22Rv1 (cell line): ENCODE measurements at regions not wholly inside any gene's neighbourhood (a gene's known extent, or its start where the extent isn't known, plus 50 kb on each side); places are given as distances from the start of the nearest gene placed in this dataset.

Experiments used
- H3K27ac ChIP-seq: fragments of 450-650 bp; 2 replicates; pipeline ENCODE4 v1.5.1; 2017
- ZFX ChIP-seq: fragments of 450-650 bp; IDR thresholded peaks from 2 replicates; pipeline ENCODE4 v1.6.1; 2017; ENCODE audit warnings: antibody characterized with exemption, borderline replicate concordance
- TF ChIP-seq, protein P1 (sequence below): fragments of 450-650 bp; IDR thresholded peaks from 2 replicates; pipeline ENCODE4 v1.5.1; 2017; ENCODE audit warnings: mild to moderate bottlenecking

- no peak overlapping the region for H3K27ac ChIP-seq
- no peak for TF ChIP-seq ZFX
- TF ChIP-seq, protein P1, sequence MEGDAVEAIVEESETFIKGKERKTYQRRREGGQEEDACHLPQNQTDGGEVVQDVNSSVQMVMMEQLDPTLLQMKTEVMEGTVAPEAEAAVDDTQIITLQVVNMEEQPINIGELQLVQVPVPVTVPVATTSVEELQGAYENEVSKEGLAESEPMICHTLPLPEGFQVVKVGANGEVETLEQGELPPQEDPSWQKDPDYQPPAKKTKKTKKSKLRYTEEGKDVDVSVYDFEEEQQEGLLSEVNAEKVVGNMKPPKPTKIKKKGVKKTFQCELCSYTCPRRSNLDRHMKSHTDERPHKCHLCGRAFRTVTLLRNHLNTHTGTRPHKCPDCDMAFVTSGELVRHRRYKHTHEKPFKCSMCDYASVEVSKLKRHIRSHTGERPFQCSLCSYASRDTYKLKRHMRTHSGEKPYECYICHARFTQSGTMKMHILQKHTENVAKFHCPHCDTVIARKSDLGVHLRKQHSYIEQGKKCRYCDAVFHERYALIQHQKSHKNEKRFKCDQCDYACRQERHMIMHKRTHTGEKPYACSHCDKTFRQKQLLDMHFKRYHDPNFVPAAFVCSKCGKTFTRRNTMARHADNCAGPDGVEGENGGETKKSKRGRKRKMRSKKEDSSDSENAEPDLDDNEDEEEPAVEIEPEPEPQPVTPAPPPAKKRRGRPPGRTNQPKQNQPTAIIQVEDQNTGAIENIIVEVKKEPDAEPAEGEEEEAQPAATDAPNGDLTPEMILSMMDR: no peak
These were observed 65.4 kb upstream of the C9orf72 start for GRCh38 chr9:27638716-27639115.

DNA sequence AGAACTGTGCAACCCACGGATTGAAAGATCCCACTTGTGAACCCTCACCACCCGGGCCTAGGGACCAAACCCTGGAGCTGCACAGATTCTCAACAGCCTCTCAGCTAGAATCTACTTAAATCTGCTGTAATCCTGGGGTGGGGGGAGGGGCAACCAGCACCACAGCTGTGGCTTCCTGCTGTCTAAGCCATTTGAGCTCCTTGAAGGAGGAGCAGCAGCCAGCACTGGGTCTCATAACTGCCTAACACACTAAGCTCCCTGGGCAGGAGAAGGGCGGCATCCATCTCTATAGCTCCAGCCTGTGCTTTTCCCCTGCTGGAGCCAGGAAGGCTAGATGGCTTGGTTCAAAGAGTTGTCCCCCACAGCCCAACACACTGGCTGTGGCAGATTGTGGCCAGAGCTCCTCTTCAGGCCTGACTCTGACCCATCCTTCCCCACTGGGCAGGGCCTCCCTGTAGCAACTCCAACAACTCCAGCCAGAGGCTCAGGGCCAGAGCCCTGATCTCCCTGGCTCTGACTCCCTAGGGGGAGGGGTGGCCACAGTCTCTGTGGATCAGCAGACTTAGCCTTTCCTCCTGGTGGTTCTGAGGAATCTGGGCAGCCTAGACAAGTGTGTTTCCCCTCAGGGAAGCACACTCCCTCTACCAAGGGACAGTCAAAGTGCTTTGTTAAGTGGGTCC is 72.0 kb upstream of the C9orf72 start:
- TF ChIP-seq ZFX: no peak
- TF ChIP-seq, protein P1: no peak
- H3K27ac ChIP-seq: no peak overlapping the region

- no peak overlapping the region for H3K27ac ChIP-seq
- TF ChIP-seq, protein P1: no peak
- no peak for TF ChIP-seq ZFX
These were observed 80.0 kb upstream of the C9orf72 start for GRCh38 chr9:27653246-27653645.

DNA sequence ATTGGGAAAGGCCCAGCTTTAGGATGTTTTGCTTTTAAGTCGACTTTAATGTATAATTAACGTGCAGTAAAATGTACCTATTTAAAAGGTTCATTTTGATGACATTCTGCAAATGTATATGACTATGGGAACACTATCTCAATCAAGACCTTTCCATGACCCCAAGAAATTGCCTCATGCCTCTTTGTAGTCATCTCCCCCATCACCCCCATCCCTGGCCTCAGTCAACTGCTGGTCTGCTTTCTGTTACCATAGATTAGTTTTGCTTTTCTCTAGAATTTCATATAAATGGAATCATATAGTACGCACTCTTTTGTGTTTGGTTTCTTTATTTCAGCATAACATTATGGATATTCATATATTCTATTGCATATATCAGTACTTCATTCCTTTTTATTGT is 80.7 kb upstream of the C9orf72 start:
- H3K27ac ChIP-seq: no peak overlapping the region
- TF ChIP-seq, protein P1: no peak
- no peak for TF ChIP-seq ZFX

GRCh38 chr9:27654629-27655285 is 81.5 kb upstream of the C9orf72 start:
- no peak overlapping the region for H3K27ac ChIP-seq
- no peak for TF ChIP-seq ZFX
- TF ChIP-seq, protein P1: no peak

- no peak for TF ChIP-seq ZFX
- TF ChIP-seq, protein P1: no peak
- no peak overlapping the region for H3K27ac ChIP-seq
These were observed 82.2 kb upstream of the C9orf72 start for GRCh38 chr9:27655441-27655840.

DNA sequence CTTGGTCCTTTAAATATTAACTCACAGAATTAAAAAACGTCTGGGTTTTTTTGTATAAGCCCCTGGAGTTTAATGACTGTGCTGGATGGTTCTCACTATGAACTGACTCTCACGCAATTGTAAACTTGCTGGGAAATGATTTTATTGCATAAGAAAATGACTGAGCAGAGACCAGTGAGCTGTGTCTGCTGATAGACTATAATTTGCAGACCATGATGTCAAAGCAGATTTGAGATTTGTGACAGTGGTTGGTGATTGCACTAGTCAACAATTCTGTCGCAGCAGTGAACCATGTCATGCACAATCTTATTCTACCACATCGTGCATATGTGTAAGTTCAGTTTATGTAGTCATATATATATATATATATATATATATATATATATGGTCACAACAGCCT is 85.7 kb upstream of the C9orf72 start:
- TF ChIP-seq, protein P1: no peak

More for the DNA sequence above, 85.7 kb upstream of the C9orf72 start:
- no peak overlapping the region for H3K27ac ChIP-seq
